ENCODE measurements at regions not wholly inside any gene's neighbourhood (a gene's known extent, or its start where the extent isn't known, plus 50 kb on each side); places are given as distances from the start of the nearest gene placed in this dataset.

GRCh38 chr4:82213485-82214417, 160.0 kb downstream of the HNRNPD start:
- H3K27me3 ChIP-seq (ENCODE audit: control insufficient read depth, extremely low read depth, insufficient read depth, low read length): no peaks in the 10 kb centered on the region
- H3K27ac ChIP-seq (ENCODE audit: control insufficient read depth, insufficient read depth, low read length): no peak overlapping the region
- H3K4me2 ChIP-seq (ENCODE audit: control insufficient read depth, extremely low read depth, insufficient read depth, low read depth, low read length): no peak overlapping the region
- H3K4me1 ChIP-seq (ENCODE audit: control insufficient read depth, extremely low read depth, insufficient read depth, low read length): no peaks in the 10 kb centered on the region
- H3K9me1 ChIP-seq (ENCODE audit: control insufficient read depth, extremely low read depth, insufficient read depth, low read length): no peaks in the 10 kb centered on the region
- DNase-seq (ENCODE audit: low read depth, low spot score): no peak
- TF ChIP-seq EZH2 (IDR thresholded peaks at IDR 0.05; ENCODE audit: low read length) (no peak), CTCF (optimal IDR thresholded peaks at IDR 0.05 in 1 of 3, IDR thresholded peaks at IDR 0.05 in 1 of 3, conservative IDR thresholded peaks at IDR 0.05 in 1 of 3; ENCODE audit: extremely low read depth in 1 of 3, insufficient read depth in 2 of 3, low read length in 3 of 3) (no peak)
- dilution Hi-C loops (cut with MboI; ENCODE audit: extremely low pct_ligation_motif_present, low sequenced_read_pairs): no loop called here
- no peak overlapping the region for H2AFZ ChIP-seq (ENCODE audit: control insufficient read depth, low read length)
- no peak overlapping the region for H3K9ac ChIP-seq (ENCODE audit: control insufficient read depth, extremely low read depth, insufficient read depth, low read length)
- no peak for FAIRE-seq
- no peaks in the 10 kb centered on the region for H3K36me3 ChIP-seq (ENCODE audit: control insufficient read depth in 2 of 2, extremely low read depth in 1 of 2, insufficient read depth in 2 of 2, low read length in 2 of 2)
- H3K79me2 ChIP-seq (ENCODE audit: control insufficient read depth, insufficient read depth, low read length): no peaks in the 10 kb centered on the region
- H3K4me3 ChIP-seq (ENCODE audit: control insufficient read depth in 2 of 3, extremely low read depth in 1 of 3, insufficient read depth in 2 of 3, low read depth in 1 of 3, low read length in 3 of 3): no peak overlapping the region
- no peaks in the 10 kb centered on the region for H4K20me1 ChIP-seq (ENCODE audit: control insufficient read depth, extremely low read depth, insufficient read depth, low read length)
- no peaks in the 10 kb centered on the region for H3K9me3 ChIP-seq (ENCODE audit: control insufficient read depth, low read depth, low read length)

- no peaks in the 10 kb centered on the region for H3K9me1 ChIP-seq (ENCODE audit: control insufficient read depth, extremely low read depth, insufficient read depth, low read length)
- FAIRE-seq: peak; percentile 67
- H3K36me3 ChIP-seq (ENCODE audit: control insufficient read depth in 2 of 2, extremely low read depth in 1 of 2, insufficient read depth in 2 of 2, low read length in 2 of 2): no peaks in the 10 kb centered on the region
- no peaks in the 10 kb centered on the region for H3K79me2 ChIP-seq (ENCODE audit: control insufficient read depth, insufficient read depth, low read length)
- H3K27ac ChIP-seq (ENCODE audit: control insufficient read depth, insufficient read depth, low read length): no peak overlapping the region
- no peak overlapping the region for H2AFZ ChIP-seq (ENCODE audit: control insufficient read depth, low read length)
- no peak overlapping the region for H3K9ac ChIP-seq (ENCODE audit: control insufficient read depth, extremely low read depth, insufficient read depth, low read length)
- H3K27me3 ChIP-seq (ENCODE audit: control insufficient read depth, extremely low read depth, insufficient read depth, low read length): no peaks in the 10 kb centered on the region
- TF ChIP-seq CTCF (optimal IDR thresholded peaks at IDR 0.05 in 1 of 3, IDR thresholded peaks at IDR 0.05 in 1 of 3, conservative IDR thresholded peaks at IDR 0.05 in 1 of 3; ENCODE audit: extremely low read depth in 1 of 3, insufficient read depth in 2 of 3, low read length in 3 of 3) (peak; percentile 57 to 72 (median 70)), EZH2 (IDR thresholded peaks at IDR 0.05; ENCODE audit: low read length) (no peak)
- H4K20me1 ChIP-seq (ENCODE audit: control insufficient read depth, extremely low read depth, insufficient read depth, low read length): no peaks in the 10 kb centered on the region
- H3K4me1 ChIP-seq (ENCODE audit: control insufficient read depth, extremely low read depth, insufficient read depth, low read length): no peaks in the 10 kb centered on the region
- DNase-seq (ENCODE audit: low read depth, low spot score): no peak
- H3K9me3 ChIP-seq (ENCODE audit: control insufficient read depth, low read depth, low read length): no peaks in the 10 kb centered on the region
- no peak overlapping the region for H3K4me2 ChIP-seq (ENCODE audit: control insufficient read depth, extremely low read depth, insufficient read depth, low read depth, low read length)
- H3K4me3 ChIP-seq (ENCODE audit: control insufficient read depth in 2 of 3, extremely low read depth in 1 of 3, insufficient read depth in 2 of 3, low read depth in 1 of 3, low read length in 3 of 3): no peak overlapping the region
- dilution Hi-C loops (cut with MboI; ENCODE audit: extremely low pct_ligation_motif_present, low sequenced_read_pairs): no loop called here
These were observed 171.8 kb downstream of the HNRNPD start for GRCh38 chr4:82201805-82202641.

Measured in keratinocyte (primary cell).